ENCODE measurements at regions not wholly inside any gene's neighbourhood (a gene's known extent, or its start where the extent isn't known, plus 50 kb on each side); places are given as distances from the start of the nearest gene placed in this dataset.

DNA sequence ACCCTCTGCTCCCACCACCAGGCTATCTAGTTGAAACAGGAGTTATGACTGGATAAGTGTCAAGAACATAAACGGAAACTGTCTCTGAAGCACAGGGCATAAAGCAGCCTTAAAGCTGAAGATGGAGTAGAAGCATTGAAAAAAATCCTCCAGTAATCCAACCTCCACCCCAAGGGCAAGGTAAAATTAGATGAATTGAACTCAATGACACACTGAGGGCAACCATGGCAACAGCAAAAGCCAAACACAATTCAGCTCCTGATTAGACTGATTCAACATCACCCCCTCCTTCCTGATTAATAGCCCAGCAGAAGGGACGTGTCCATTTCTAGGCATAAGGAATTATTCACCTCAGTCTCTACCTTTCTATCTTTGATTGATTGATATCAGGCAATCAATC lies 183.2 kb upstream of the MAP3K1 start:
- TF ChIP-seq, protein P1, sequence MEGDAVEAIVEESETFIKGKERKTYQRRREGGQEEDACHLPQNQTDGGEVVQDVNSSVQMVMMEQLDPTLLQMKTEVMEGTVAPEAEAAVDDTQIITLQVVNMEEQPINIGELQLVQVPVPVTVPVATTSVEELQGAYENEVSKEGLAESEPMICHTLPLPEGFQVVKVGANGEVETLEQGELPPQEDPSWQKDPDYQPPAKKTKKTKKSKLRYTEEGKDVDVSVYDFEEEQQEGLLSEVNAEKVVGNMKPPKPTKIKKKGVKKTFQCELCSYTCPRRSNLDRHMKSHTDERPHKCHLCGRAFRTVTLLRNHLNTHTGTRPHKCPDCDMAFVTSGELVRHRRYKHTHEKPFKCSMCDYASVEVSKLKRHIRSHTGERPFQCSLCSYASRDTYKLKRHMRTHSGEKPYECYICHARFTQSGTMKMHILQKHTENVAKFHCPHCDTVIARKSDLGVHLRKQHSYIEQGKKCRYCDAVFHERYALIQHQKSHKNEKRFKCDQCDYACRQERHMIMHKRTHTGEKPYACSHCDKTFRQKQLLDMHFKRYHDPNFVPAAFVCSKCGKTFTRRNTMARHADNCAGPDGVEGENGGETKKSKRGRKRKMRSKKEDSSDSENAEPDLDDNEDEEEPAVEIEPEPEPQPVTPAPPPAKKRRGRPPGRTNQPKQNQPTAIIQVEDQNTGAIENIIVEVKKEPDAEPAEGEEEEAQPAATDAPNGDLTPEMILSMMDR (optimal IDR thresholded peaks at IDR 0.05 in 1 of 3, IDR thresholded peaks at IDR 0.05 in 1 of 3, conservative IDR thresholded peaks at IDR 0.05 in 1 of 3; ENCODE audit: extremely low read depth in 1 of 3, insufficient read depth in 2 of 3, low read length in 3 of 3): no peak
- no peak for TF ChIP-seq EZH2 (IDR thresholded peaks at IDR 0.05; ENCODE audit: low read length)
